Endothelial cell of hepatic sinusoid (primary cell): ENCODE measurements at regions not wholly inside any gene's neighbourhood (a gene's known extent, or its start where the extent isn't known, plus 50 kb on each side); places are given as distances from the start of the nearest gene placed in this dataset.

Experiments used
- in situ Hi-C: cut with HindIII; loops from 2 replicates; pipeline ENCODE4 v1.10.0; 2017; ENCODE audit warnings: low sequenced_read_pairs

DNA sequence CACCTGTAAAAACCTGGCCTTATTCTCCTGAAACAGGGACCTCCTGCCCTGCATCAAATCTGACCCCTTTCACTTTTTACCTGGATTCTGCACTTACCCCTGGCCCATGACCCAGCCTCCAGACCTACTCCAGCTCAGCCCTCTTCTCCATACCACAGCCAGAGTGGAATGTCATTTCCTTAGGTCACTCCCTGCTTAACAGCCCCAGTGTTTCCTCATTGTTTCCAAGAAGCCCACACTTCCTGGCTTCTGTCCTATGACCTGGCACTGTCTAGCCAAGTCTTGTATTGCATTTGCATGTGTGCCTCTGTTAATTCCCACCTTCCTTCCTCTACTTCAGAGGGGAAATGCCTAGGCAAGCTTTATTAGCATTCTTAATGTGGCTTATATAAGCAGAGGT is 51.4 kb upstream of the TRIB2 start:
- in situ Hi-C loops = no loop called here

DNA sequence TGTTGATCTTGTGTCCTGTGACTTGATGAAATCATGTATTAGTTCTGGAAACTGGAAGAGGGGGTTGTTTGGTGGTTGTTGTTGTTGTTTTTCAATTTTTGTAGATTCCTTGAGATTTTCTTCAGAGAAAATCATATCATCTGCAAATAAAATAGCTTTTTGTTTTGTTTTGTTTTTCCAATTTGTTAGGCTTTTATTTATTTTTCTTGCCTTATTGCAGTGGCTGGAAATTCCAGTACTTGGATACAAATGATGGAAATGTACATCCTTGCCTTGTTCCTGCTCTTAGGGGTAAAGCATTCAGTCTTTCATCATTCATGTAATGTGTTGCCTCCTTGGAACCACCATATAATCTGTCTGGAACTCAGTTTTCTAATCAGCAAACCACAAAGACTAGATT is 50.3 kb upstream of the TRIB2 start:
- in situ Hi-C loops = no loop called here
